ENCODE measurements at regions not wholly inside any gene's neighbourhood (a gene's known extent, or its start where the extent isn't known, plus 50 kb on each side); places are given as distances from the start of the nearest gene placed in this dataset.

- Histone ChIP-seq H2AFZ (ENCODE audit: low read length) (no peak overlapping the region), H3K9me3 (ENCODE audit: low read length) (no peaks in the 10 kb centered on the region)
Measured at GRCh38 chr5:53368516-53368915, 111.9 kb upstream of the FST start.

GRCh38 chr5:53368966-53369605, 111.3 kb upstream of the FST start:
- CTCF ChIA-PET (ENCODE audit: unreplicated experiment) = no interaction called here
- POLR2A ChIA-PET = no interaction called here
- no peak for DNase-seq (ENCODE audit: low spot score)
- Histone ChIP-seq H3K9me3 (ENCODE audit: low read length) (no peaks in the 10 kb centered on the region), H3K9me2 (ENCODE audit: insufficient read depth, low read length) (no peaks in the 10 kb centered on the region), H3K36me3 (ENCODE audit: insufficient read depth, low read length) (no peaks in the 10 kb centered on the region), H3K4me3 (ENCODE audit: low read depth, low read length, poor library complexity, severe bottlenecking) (no peak overlapping the region), H3K4me2 (ENCODE audit: low read length) (no peak overlapping the region), H4K20me1 (ENCODE audit: insufficient read depth, low read length) (no peaks in the 10 kb centered on the region), H3K27ac (ENCODE audit: low read depth, low read length, poor library complexity, severe bottlenecking) (no peak overlapping the region), H3K4me1 (ENCODE audit: insufficient read depth, low read length, poor library complexity, severe bottlenecking) (no peaks in the 10 kb centered on the region), H2AFZ (ENCODE audit: low read length) (no peak overlapping the region), H3K79me2 (ENCODE audit: insufficient read depth, low read depth, low read length) (no peaks in the 10 kb centered on the region)
- TF ChIP-seq CTCF (conservative IDR thresholded peaks at IDR 0.05; ENCODE audit: low read length) = no peak
- TF ChIP-seq EZH2phosphoT487 (IDR thresholded peaks at IDR 0.05; ENCODE audit: borderline replicate concordance, low read depth, low read length) = no peak
- intact Hi-C loops (cut with micrococcal nuclease; ENCODE audit: unreplicated experiment) = no loop called here
- BruUV-seq (replicated peaks) = no TSS peak

More at GRCh38 chr5:53368516-53368915, 111.9 kb upstream of the FST start:
- H3K4me1 ChIP-seq (ENCODE audit: insufficient read depth, low read length, poor library complexity, severe bottlenecking) = no peaks in the 10 kb centered on the region
- no peak for DNase-seq (ENCODE audit: low spot score)
- POLR2A ChIA-PET = interaction anchor here (0.6 kb wide), 1 partner anchor 1458 kb away, joined by 3 read pairs; no protein-coding TSS in a partner anchor
- no peaks in the 10 kb centered on the region for H4K20me1 ChIP-seq (ENCODE audit: insufficient read depth, low read length)
- H3K36me3 ChIP-seq (ENCODE audit: insufficient read depth, low read length) = no peaks in the 10 kb centered on the region
- H3K4me3 ChIP-seq (ENCODE audit: low read depth, low read length, poor library complexity, severe bottlenecking) = no peak overlapping the region
- intact Hi-C loops (cut with micrococcal nuclease; ENCODE audit: unreplicated experiment) = no loop called here
- BruUV-seq (replicated peaks) = no TSS peak
- CTCF ChIA-PET (ENCODE audit: unreplicated experiment) = no interaction called here
- no peaks in the 10 kb centered on the region for H3K79me2 ChIP-seq (ENCODE audit: insufficient read depth, low read depth, low read length)
- H3K27ac ChIP-seq (ENCODE audit: low read depth, low read length, poor library complexity, severe bottlenecking) = no peak overlapping the region
- H3K9me2 ChIP-seq (ENCODE audit: insufficient read depth, low read length) = no peaks in the 10 kb centered on the region
- no peak overlapping the region for H3K4me2 ChIP-seq (ENCODE audit: low read length)
- no peak for TF ChIP-seq EZH2phosphoT487 (IDR thresholded peaks at IDR 0.05; ENCODE audit: borderline replicate concordance, low read depth, low read length)

- H3K27ac ChIP-seq (ENCODE audit: low read depth, low read length, poor library complexity, severe bottlenecking) = no peak overlapping the region
- TF ChIP-seq EZH2phosphoT487 (IDR thresholded peaks at IDR 0.05; ENCODE audit: borderline replicate concordance, low read depth, low read length) = no peak
- ChIA-PET POLR2A (interaction anchor here (0.7 kb wide), 1 partner anchor 11 kb away, joined by 3 read pairs; no protein-coding TSS in a partner anchor), CTCF (ENCODE audit: unreplicated experiment) (no interaction called here)
- no TSS peak for BruUV-seq (replicated peaks)
- DNase-seq (ENCODE audit: low spot score) = no peak
- H2AFZ ChIP-seq (ENCODE audit: low read length) = no peak overlapping the region
- no peaks in the 10 kb centered on the region for H3K36me3 ChIP-seq (ENCODE audit: insufficient read depth, low read length)
- no peaks in the 10 kb centered on the region for H4K20me1 ChIP-seq (ENCODE audit: insufficient read depth, low read length)
- no peaks in the 10 kb centered on the region for H3K79me2 ChIP-seq (ENCODE audit: insufficient read depth, low read depth, low read length)
- H3K9me3 ChIP-seq (ENCODE audit: low read length) = no peaks in the 10 kb centered on the region
- H3K9me2 ChIP-seq (ENCODE audit: insufficient read depth, low read length) = no peaks in the 10 kb centered on the region
- no peak overlapping the region for H3K4me2 ChIP-seq (ENCODE audit: low read length)
- H3K4me3 ChIP-seq (ENCODE audit: low read depth, low read length, poor library complexity, severe bottlenecking) = no peak overlapping the region
- H3K4me1 ChIP-seq (ENCODE audit: insufficient read depth, low read length, poor library complexity, severe bottlenecking) = no peaks in the 10 kb centered on the region
- intact Hi-C loops (cut with micrococcal nuclease; ENCODE audit: unreplicated experiment) = no loop called here
Measured at GRCh38 chr5:53369681-53370080, 110.7 kb upstream of the FST start.

Data from OCI-LY7 (cell line).